ENCODE measurements at regions not wholly inside any gene's neighbourhood (a gene's known extent, or its start where the extent isn't known, plus 50 kb on each side); places are given as distances from the start of the nearest gene placed in this dataset.

DNA sequence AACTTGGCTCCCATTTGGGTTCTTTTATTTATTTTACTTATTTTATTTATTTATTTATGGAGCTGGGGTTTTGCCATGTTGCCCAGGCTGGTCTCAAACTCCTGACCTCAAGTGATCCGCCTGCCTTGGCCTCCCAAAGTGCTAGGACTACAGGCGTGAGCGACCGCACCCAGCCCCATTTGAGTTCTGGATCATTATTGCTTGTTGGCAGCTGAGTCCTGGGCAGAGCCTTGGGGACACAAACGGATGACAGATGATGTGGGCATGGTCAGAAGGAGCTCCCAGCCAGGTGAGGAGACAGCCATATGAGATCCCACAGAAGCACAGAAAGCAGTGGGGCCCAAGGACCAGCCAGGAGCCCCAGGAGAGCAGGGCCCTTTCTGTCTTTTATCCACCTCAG lies 254.0 kb downstream of the MATN1 start:
- H3K27me3 ChIP-seq (ENCODE audit: insufficient read depth, low read length), result no peaks in the 10 kb centered on the region
- no peaks in the 10 kb centered on the region for H3K9me3 ChIP-seq (ENCODE audit: insufficient read depth, low read depth, low read length)
- no peak overlapping the region for H3K9ac ChIP-seq (ENCODE audit: low read length)
- H3K4me3 Mint-ChIP-seq (ENCODE audit: unreplicated experiment), result no peak overlapping the region
- no peaks in the 10 kb centered on the region for H3K36me3 Mint-ChIP-seq (ENCODE audit: low read depth, unreplicated experiment)
- peaks cover 21% of the 10 kb centered on the region for H3K27me3 Mint-ChIP-seq (ENCODE audit: low read depth, unreplicated experiment)
- H3K9me3 Mint-ChIP-seq (ENCODE audit: unreplicated experiment), result peaks cover 1% of the 10 kb centered on the region
- DNase-seq (ENCODE audit: low read depth) (no peak), FAIRE-seq (no peak)
- H3K79me2 ChIP-seq (ENCODE audit: insufficient read depth, low read length), result no peaks in the 10 kb centered on the region
- no peak overlapping the region for H3K4me3 ChIP-seq (ENCODE audit: insufficient read depth, low read depth, low read length)
- no peak overlapping the region for H3K27ac Mint-ChIP-seq (ENCODE audit: unreplicated experiment)
- H3K27ac ChIP-seq (ENCODE audit: low read depth, low read length), result no peak overlapping the region
- no peaks in the 10 kb centered on the region for H3K4me1 ChIP-seq (ENCODE audit: insufficient read depth, low read length)
- no peak overlapping the region for H3K4me2 ChIP-seq (ENCODE audit: low read length)
- TF ChIP-seq EZH2 (IDR thresholded peaks at IDR 0.05; ENCODE audit: insufficient read depth, low read length) (no peak), CTCF (IDR thresholded peaks at IDR 0.05; ENCODE audit: insufficient read depth, low read depth, low read length) (no peak)
- H2AFZ ChIP-seq (ENCODE audit: low read depth, low read length), result no peak overlapping the region
- H3K4me1 Mint-ChIP-seq (ENCODE audit: low read depth, unreplicated experiment), result no peaks in the 10 kb centered on the region
- no peaks in the 10 kb centered on the region for H3K36me3 ChIP-seq (ENCODE audit: insufficient read depth, low read length)
- H4K20me1 ChIP-seq (ENCODE audit: insufficient read depth, low read length), result no peaks in the 10 kb centered on the region

DNA sequence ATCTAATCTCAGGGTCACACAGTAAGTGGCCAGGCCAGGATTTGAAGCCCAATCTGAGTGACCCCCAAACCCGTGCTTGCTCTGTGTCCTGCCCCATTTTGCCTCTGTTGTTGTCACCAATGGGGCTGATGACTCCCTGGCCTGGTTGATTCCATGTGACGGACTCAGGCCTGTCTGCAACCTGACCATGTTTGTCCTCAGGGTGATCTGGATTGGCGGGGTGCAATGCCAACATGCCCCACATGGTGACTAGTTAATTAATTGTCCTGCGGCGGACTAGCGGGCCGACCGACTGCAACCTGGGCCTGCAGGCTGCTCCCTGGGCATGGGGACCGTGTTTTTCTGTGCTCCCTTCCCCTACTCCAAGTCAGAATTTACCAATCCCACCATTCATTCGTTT lies 256.3 kb downstream of the MATN1 start:
- Mint-ChIP-seq H3K36me3 (ENCODE audit: low read depth, unreplicated experiment) (no peaks in the 10 kb centered on the region), H3K9me3 (ENCODE audit: unreplicated experiment) (peaks cover 1% of the 10 kb centered on the region), H3K27me3 (ENCODE audit: low read depth, unreplicated experiment) (peaks cover 16% of the 10 kb centered on the region), H3K4me1 (ENCODE audit: low read depth, unreplicated experiment) (no peaks in the 10 kb centered on the region), H3K4me3 (ENCODE audit: unreplicated experiment) (no peak overlapping the region), H3K27ac (ENCODE audit: unreplicated experiment) (no peak overlapping the region)
- DNase-seq (ENCODE audit: low read depth) (no peak), FAIRE-seq (no peak)
- TF ChIP-seq EZH2 (IDR thresholded peaks at IDR 0.05; ENCODE audit: insufficient read depth, low read length), result no peak
- no peaks in the 10 kb centered on the region for H3K4me1 ChIP-seq (ENCODE audit: insufficient read depth, low read length)
- H3K27ac ChIP-seq (ENCODE audit: low read depth, low read length), result no peak overlapping the region
- H3K4me2 ChIP-seq (ENCODE audit: low read length), result no peak overlapping the region
- no peak overlapping the region for H3K9ac ChIP-seq (ENCODE audit: low read length)
- no peak overlapping the region for H3K4me3 ChIP-seq (ENCODE audit: insufficient read depth, low read depth, low read length)
- no peaks in the 10 kb centered on the region for H3K9me3 ChIP-seq (ENCODE audit: insufficient read depth, low read depth, low read length)
- H2AFZ ChIP-seq (ENCODE audit: low read depth, low read length), result no peak overlapping the region
- no peaks in the 10 kb centered on the region for H4K20me1 ChIP-seq (ENCODE audit: insufficient read depth, low read length)
- no peaks in the 10 kb centered on the region for H3K79me2 ChIP-seq (ENCODE audit: insufficient read depth, low read length)
- H3K27me3 ChIP-seq (ENCODE audit: insufficient read depth, low read length), result no peaks in the 10 kb centered on the region
- no peaks in the 10 kb centered on the region for H3K36me3 ChIP-seq (ENCODE audit: insufficient read depth, low read length)

- no peaks in the 10 kb centered on the region for H3K4me1 Mint-ChIP-seq (ENCODE audit: low read depth, unreplicated experiment)
- no peaks in the 10 kb centered on the region for H3K36me3 Mint-ChIP-seq (ENCODE audit: low read depth, unreplicated experiment)
- no peak for DNase-seq (ENCODE audit: low read depth)
- Histone ChIP-seq H3K27me3 (ENCODE audit: insufficient read depth, low read length) (no peaks in the 10 kb centered on the region), H3K4me1 (ENCODE audit: insufficient read depth, low read length) (no peaks in the 10 kb centered on the region), H3K79me2 (ENCODE audit: insufficient read depth, low read length) (no peaks in the 10 kb centered on the region), H2AFZ (ENCODE audit: low read depth, low read length) (no peak overlapping the region), H3K36me3 (ENCODE audit: insufficient read depth, low read length) (no peaks in the 10 kb centered on the region), H3K4me2 (ENCODE audit: low read length) (no peak overlapping the region), H4K20me1 (ENCODE audit: insufficient read depth, low read length) (no peaks in the 10 kb centered on the region), H3K27ac (ENCODE audit: low read depth, low read length) (no peak overlapping the region), H3K9ac (ENCODE audit: low read length) (no peak overlapping the region), H3K4me3 (ENCODE audit: insufficient read depth, low read depth, low read length) (no peak overlapping the region), H3K9me3 (ENCODE audit: insufficient read depth, low read depth, low read length) (no peaks in the 10 kb centered on the region)
- no peak for TF ChIP-seq EZH2 (IDR thresholded peaks at IDR 0.05; ENCODE audit: insufficient read depth, low read length)
- TF ChIP-seq CTCF (IDR thresholded peaks at IDR 0.05; ENCODE audit: insufficient read depth, low read depth, low read length), result no peak
- FAIRE-seq, result no peak
- H3K9me3 Mint-ChIP-seq (ENCODE audit: unreplicated experiment), result peaks cover 1% of the 10 kb centered on the region
- no peak overlapping the region for H3K4me3 Mint-ChIP-seq (ENCODE audit: unreplicated experiment)
- H3K27me3 Mint-ChIP-seq (ENCODE audit: low read depth, unreplicated experiment), result peaks cover 19% of the 10 kb centered on the region
- H3K27ac Mint-ChIP-seq (ENCODE audit: unreplicated experiment), result no peak overlapping the region
Measured at GRCh38 chr1:30466610-30467009, 256.8 kb downstream of the MATN1 start.
